Natural killer cell (primary cell): ENCODE measurements at regions not wholly inside any gene's neighbourhood (a gene's known extent, or its start where the extent isn't known, plus 50 kb on each side); places are given as distances from the start of the nearest gene placed in this dataset.

Source experiments
- ATAC-seq, 3 donors: fragments of 150-1000 bp in 2 of 3; fragments of 200-7000 bp in 1 of 3; cut with Tn5 transposase; 1 replicate in 1 of 3; 2 replicates in 2 of 3; pipeline ENCODE4 v1.10.0; 2021; ENCODE audit warnings: mild to moderate bottlenecking in 2 of 3, moderate library complexity in 2 of 3
- DNase-seq, 2 donors: peaks; one replicate each; pipeline versions ENCODE4 v3.0.0 to v3.0.0-alpha.2; 2013 to 2021; ENCODE audit warnings: mixed read lengths in 1 of 2
- H3K27ac ChIP-seq: one replicate; pipeline ENCODE4 v1.5.1; 2013; ENCODE audit warnings: mild to moderate bottlenecking, low read length
- H3K27me3 ChIP-seq: one replicate; pipeline ENCODE4 v1.6.1; 2013; ENCODE audit warnings: low read length; ENCODE audit not compliant: control insufficient read depth, insufficient read depth
- H3K36me3 ChIP-seq: one replicate; pipeline ENCODE4 v1.6.1; 2013; ENCODE audit warnings: low read length; ENCODE audit not compliant: control insufficient read depth, insufficient read depth
- H3K4me1 ChIP-seq: one replicate; pipeline ENCODE4 v1.6.1; 2013; ENCODE audit warnings: low read length; ENCODE audit not compliant: control insufficient read depth, insufficient read depth
- H3K4me3 ChIP-seq: one replicate; pipeline ENCODE4 v1.5.1; 2013; ENCODE audit warnings: low read length
- H3K9me3 ChIP-seq: one replicate; pipeline ENCODE4 v1.6.1; 2013; ENCODE audit warnings: low read length; ENCODE audit not compliant: control insufficient read depth, insufficient read depth
- H3K27ac Mint-ChIP-seq, 2 donors: one replicate each; pipeline ENCODE4 v1.8.0; 2022; ENCODE audit warnings: mild to moderate bottlenecking in 2 of 2, mixed read lengths in 2 of 2, moderate library complexity in 1 of 2
- H3K27me3 Mint-ChIP-seq, 2 donors: one replicate each; pipeline ENCODE4 v1.8.0; 2022; ENCODE audit warnings: low read depth in 2 of 2, mixed read lengths in 2 of 2
- H3K36me3 Mint-ChIP-seq: one replicate; pipeline ENCODE4 v1.8.0; 2022; ENCODE audit warnings: mixed read lengths
- H3K4me1 Mint-ChIP-seq, 2 donors: one replicate each; pipeline ENCODE4 v1.8.0; 2022; ENCODE audit warnings: mixed read lengths in 2 of 2
- H3K4me3 Mint-ChIP-seq: one replicate; pipeline ENCODE4 v1.8.0; 2022; ENCODE audit warnings: mild to moderate bottlenecking, moderate library complexity, mixed read lengths
- H3K9me3 Mint-ChIP-seq, 2 donors: one replicate each; pipeline ENCODE4 v1.8.0; 2022; ENCODE audit warnings: mixed read lengths in 2 of 2
- CTCF ChIP-seq: fragments of 200-600 bp; IDR thresholded peaks from one replicate; pipeline ENCODE4 v1.8.0; 2022; ENCODE audit warnings: antibody characterized with exemption
- WGBS: methylation state at CpG from one replicate; pipeline ENCODE4 v1.1.7; 2013; ENCODE audit warnings: missing lambda C conversion rate; ENCODE audit not compliant: insufficient coverage; 5-methylcytosine and 5-hydroxymethylcytosine counted together
- intact Hi-C: fragments of 100-400 bp; cut with micrococcal nuclease; formaldehyde crosslinking; loops from one replicate; pipeline ENCODE4 v1.14.2; 2022

- Mint-ChIP-seq H3K27me3 (peaks cover 5 to 26% of the 10 kb centered on the region in 2 donors), H3K4me3 (no peak overlapping the region), H3K4me1 (no peaks in the 10 kb centered on the region), H3K36me3 (no peaks in the 10 kb centered on the region), H3K9me3 (peaks cover 0 to 2% of the 10 kb centered on the region in 2 donors), H3K27ac (no peak overlapping the region)
- H3K4me1 ChIP-seq, result no peaks in the 10 kb centered on the region
- intact Hi-C loops, result no loop called here
- no peaks in the 10 kb centered on the region for H3K27me3 ChIP-seq
- no peak overlapping the region for H3K4me3 ChIP-seq
- no peak overlapping the region for H3K27ac ChIP-seq
- WGBS, result 81% methylated on average over 6 of the region's 6 CpGs
- no peak for DNase-seq
- no peaks in the 10 kb centered on the region for H3K36me3 ChIP-seq
- H3K9me3 ChIP-seq, result no peaks in the 10 kb centered on the region
- ATAC-seq, result no peak
- no peak for TF ChIP-seq CTCF
Observed at GRCh38 chr5:38776149-38776896, 69.5 kb upstream of the OSMR start.

- no peak overlapping the region for H3K4me3 ChIP-seq
- intact Hi-C loops, result no loop called here
- ATAC-seq (no peak), DNase-seq (no peak)
- 69% methylated on average over 2 of the region's 2 CpGs for WGBS
- no peaks in the 10 kb centered on the region for H3K4me1 Mint-ChIP-seq
- H3K9me3 Mint-ChIP-seq, result peaks cover 0 to 2% of the 10 kb centered on the region in 2 donors
- H3K27me3 Mint-ChIP-seq, result peaks cover 5 to 26% of the 10 kb centered on the region in 2 donors
- H3K36me3 ChIP-seq, result no peaks in the 10 kb centered on the region
- no peaks in the 10 kb centered on the region for H3K4me1 ChIP-seq
- H3K27me3 ChIP-seq, result no peaks in the 10 kb centered on the region
- H3K4me3 Mint-ChIP-seq, result no peak overlapping the region
- H3K27ac Mint-ChIP-seq, result no peak overlapping the region
- no peak overlapping the region for H3K27ac ChIP-seq
- no peaks in the 10 kb centered on the region for H3K9me3 ChIP-seq
- H3K36me3 Mint-ChIP-seq, result no peaks in the 10 kb centered on the region
- no peak for TF ChIP-seq CTCF
Observed at GRCh38 chr5:38777111-38777510, 68.7 kb upstream of the OSMR start.

- no peaks in the 10 kb centered on the region for H3K4me1 Mint-ChIP-seq
- TF ChIP-seq CTCF, result no peak
Observed at GRCh38 chr5:38780316-38780715, 65.5 kb upstream of the OSMR start.

GRCh38 chr5:38780945-38781344, 64.9 kb upstream of the OSMR start:
- H3K27me3 ChIP-seq, result peaks cover 3% of the 10 kb centered on the region
- 100% methylated on average over 1 of the region's 2 CpGs for WGBS

More at GRCh38 chr5:38780316-38780715, 65.5 kb upstream of the OSMR start:
- Mint-ChIP-seq H3K9me3 (peaks cover 0 to 2% of the 10 kb centered on the region in 2 donors), H3K27me3 (peaks cover 5 to 18% of the 10 kb centered on the region in 2 donors), H3K4me3 (no peak overlapping the region), H3K27ac (no peak overlapping the region), H3K36me3 (no peaks in the 10 kb centered on the region)
- no peaks in the 10 kb centered on the region for H3K4me1 ChIP-seq
- no peak overlapping the region for H3K27ac ChIP-seq
- intact Hi-C loops, result no loop called here
- DNase-seq, result no peak
- no peak overlapping the region for H3K4me3 ChIP-seq
- ATAC-seq, result no peak
- H3K36me3 ChIP-seq, result no peaks in the 10 kb centered on the region
- H3K27me3 ChIP-seq, result peaks cover 3% of the 10 kb centered on the region
- no peaks in the 10 kb centered on the region for H3K9me3 ChIP-seq

More at GRCh38 chr5:38780945-38781344, 64.9 kb upstream of the OSMR start:
- no peaks in the 10 kb centered on the region for H3K36me3 Mint-ChIP-seq
- peaks cover 8 to 18% of the 10 kb centered on the region in 2 donors for H3K27me3 Mint-ChIP-seq
- ATAC-seq (no peak), DNase-seq (no peak)
- no peak overlapping the region for H3K27ac ChIP-seq
- no peak overlapping the region for H3K27ac Mint-ChIP-seq
- H3K4me1 ChIP-seq, result no peaks in the 10 kb centered on the region
- H3K4me1 Mint-ChIP-seq, result no peaks in the 10 kb centered on the region
- H3K36me3 ChIP-seq, result no peaks in the 10 kb centered on the region
- H3K4me3 ChIP-seq, result no peak overlapping the region
- intact Hi-C loops, result no loop called here
- TF ChIP-seq CTCF, result no peak
- H3K9me3 Mint-ChIP-seq, result peaks cover 0 to 4% of the 10 kb centered on the region in 2 donors
- H3K4me3 Mint-ChIP-seq, result no peak overlapping the region
- H3K9me3 ChIP-seq, result no peaks in the 10 kb centered on the region
